Prostate gland (tissue), 2 donors: ENCODE measurements at regions not wholly inside any gene's neighbourhood (a gene's known extent, or its start where the extent isn't known, plus 50 kb on each side); places are given as distances from the start of the nearest gene placed in this dataset.

Source experiments
- POLR2AphosphoS5 ChIP-seq: sonication (generic); formaldehyde crosslinking; IDR thresholded peaks from one replicate; pipeline ENCODE4 v1.6.1; 2017; ENCODE audit warnings: antibody characterized with exemption
- TF ChIP-seq, protein P1 (sequence below), 4 experiments: fragments of 200-600 bp in 2 of 4; fragments of 450-650 bp in 2 of 4; sonication (generic) in 2 of 4; IDR thresholded peaks; 1 replicate in 3 of 4; 2 replicates in 1 of 4; pipeline ENCODE4 v1.5.1; 2016 to 2019; ENCODE audit warnings: antibody characterized with exemption in 4 of 4, mild to moderate bottlenecking in 2 of 4, moderate library complexity in 2 of 4

DNA sequence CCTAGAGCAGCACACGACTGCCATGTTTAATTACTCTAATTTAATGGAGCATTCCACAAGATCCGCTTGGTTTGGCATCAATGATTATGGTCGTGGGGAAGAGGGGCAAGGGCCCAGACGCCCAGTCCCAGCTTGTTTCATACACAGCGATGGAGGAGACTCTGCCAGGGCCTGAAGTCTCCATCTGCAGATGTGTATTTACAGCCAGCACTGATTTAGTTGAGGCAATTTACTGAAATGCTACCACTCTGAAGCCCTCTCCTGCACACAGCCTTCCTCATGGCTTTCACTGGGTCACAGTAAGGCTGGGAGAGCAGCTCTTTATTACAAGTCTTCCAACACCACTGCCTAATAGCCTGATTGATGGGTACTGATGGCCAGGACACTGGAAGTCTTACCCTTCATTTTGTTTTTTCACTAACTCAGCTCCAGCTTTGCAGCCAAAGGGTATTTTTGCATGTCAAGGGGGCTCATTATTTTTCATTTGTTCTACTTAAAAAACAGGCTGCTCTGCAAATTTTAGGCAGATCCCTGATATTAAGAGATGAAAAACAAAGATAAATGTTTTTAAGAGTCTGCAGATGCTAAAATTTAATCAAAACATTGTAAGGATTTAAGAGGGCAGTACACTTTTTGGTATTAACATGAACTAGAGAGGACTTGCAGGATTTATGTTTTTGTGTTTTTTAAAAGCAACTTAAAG is 236.3 kb downstream of the SIPA1L2 start:
- TF ChIP-seq, protein P1, sequence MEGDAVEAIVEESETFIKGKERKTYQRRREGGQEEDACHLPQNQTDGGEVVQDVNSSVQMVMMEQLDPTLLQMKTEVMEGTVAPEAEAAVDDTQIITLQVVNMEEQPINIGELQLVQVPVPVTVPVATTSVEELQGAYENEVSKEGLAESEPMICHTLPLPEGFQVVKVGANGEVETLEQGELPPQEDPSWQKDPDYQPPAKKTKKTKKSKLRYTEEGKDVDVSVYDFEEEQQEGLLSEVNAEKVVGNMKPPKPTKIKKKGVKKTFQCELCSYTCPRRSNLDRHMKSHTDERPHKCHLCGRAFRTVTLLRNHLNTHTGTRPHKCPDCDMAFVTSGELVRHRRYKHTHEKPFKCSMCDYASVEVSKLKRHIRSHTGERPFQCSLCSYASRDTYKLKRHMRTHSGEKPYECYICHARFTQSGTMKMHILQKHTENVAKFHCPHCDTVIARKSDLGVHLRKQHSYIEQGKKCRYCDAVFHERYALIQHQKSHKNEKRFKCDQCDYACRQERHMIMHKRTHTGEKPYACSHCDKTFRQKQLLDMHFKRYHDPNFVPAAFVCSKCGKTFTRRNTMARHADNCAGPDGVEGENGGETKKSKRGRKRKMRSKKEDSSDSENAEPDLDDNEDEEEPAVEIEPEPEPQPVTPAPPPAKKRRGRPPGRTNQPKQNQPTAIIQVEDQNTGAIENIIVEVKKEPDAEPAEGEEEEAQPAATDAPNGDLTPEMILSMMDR (IDR thresholded peaks at IDR 0.05): no peak
- no peak for TF ChIP-seq POLR2AphosphoS5
